OCI-LY7 (cell line): ENCODE measurements at regions not wholly inside any gene's neighbourhood (a gene's known extent, or its start where the extent isn't known, plus 50 kb on each side); places are given as distances from the start of the nearest gene placed in this dataset.

ENCODE experiments used
- BruUV-seq: library from RNA; stranded (reverse); fragments of 400-500 nt; replicated peaks from 2 replicates; lab custom pipeline; 2021; lab: Mats Ljungman, UMichigan
- CTCF ChIA-PET: fragments of 300-600 bp; sonication (Branson Sonifier 250); formaldehyde crosslinking; loops from one replicate; lab custom pipeline; 2022; ENCODE audit warnings: antibody characterized with exemption; ENCODE audit not compliant: unreplicated experiment; lab: Charles Lee
- POLR2A ChIA-PET: fragments of 300-600 bp; sonication (Branson Sonifier 250); formaldehyde crosslinking; loops from one replicate; lab custom pipeline; 2022; ENCODE audit warnings: antibody characterized with exemption; lab: Charles Lee
- DNase-seq: peaks from one replicate; pipeline ENCODE4 v3.0.0-alpha.2; 2015; ENCODE audit warnings: low spot score
- H2AFZ ChIP-seq: fragments of 200-600 bp; sonication (generic), shearing (Covaris generic); 2 replicates; pipeline ENCODE4 v1.6.1; 2014; ENCODE audit warnings: mild to moderate bottlenecking, antibody characterized with exemption, low read length, moderate library complexity
- H3K27ac ChIP-seq: fragments of 200-600 bp; sonication (generic); 2 replicates; pipeline ENCODE4 v1.5.1; 2014; ENCODE audit warnings: mixed run types, low read depth, mild to moderate bottlenecking, moderate library complexity, low read length, inconsistent platforms; ENCODE audit not compliant: poor library complexity, severe bottlenecking
- H3K36me3 ChIP-seq: fragments of 200-600 bp; sonication (generic); 2 replicates; pipeline ENCODE4 v1.6.1; 2014; ENCODE audit warnings: mild to moderate bottlenecking, antibody characterized with exemption, low read length, moderate library complexity, mixed read lengths; ENCODE audit not compliant: insufficient read depth
- H3K4me1 ChIP-seq: fragments of 200-600 bp; sonication (generic); 2 replicates; pipeline ENCODE4 v1.5.1; 2014; ENCODE audit warnings: mild to moderate bottlenecking, low read length; ENCODE audit not compliant: insufficient read depth, poor library complexity, severe bottlenecking
- H3K4me2 ChIP-seq: fragments of 200-600 bp; sonication (generic); 2 replicates; pipeline ENCODE4 v1.6.1; 2014; ENCODE audit warnings: mild to moderate bottlenecking, low read length
- H3K4me3 ChIP-seq: fragments of 200-600 bp; sonication (generic); 2 replicates; pipeline ENCODE4 v1.5.1; 2014; ENCODE audit warnings: mild to moderate bottlenecking, low read depth, low read length; ENCODE audit not compliant: poor library complexity, severe bottlenecking
- H3K79me2 ChIP-seq: fragments of 200-600 bp; sonication (generic); 2 replicates; pipeline ENCODE4 v1.6.1; 2016; ENCODE audit warnings: low read depth, mild to moderate bottlenecking, low read length, moderate library complexity, mixed read lengths; ENCODE audit not compliant: insufficient read depth
- H3K9me2 ChIP-seq: fragments of 200-600 bp; sonication (generic); 2 replicates; pipeline ENCODE4 v1.6.1; 2016; ENCODE audit warnings: mild to moderate bottlenecking, low read length, mixed read lengths; ENCODE audit not compliant: insufficient read depth
- H3K9me3 ChIP-seq: fragments of 200-600 bp; sonication (generic); 2 replicates; pipeline ENCODE4 v1.6.1; 2014; ENCODE audit warnings: mild to moderate bottlenecking, mixed run types, low read length, mixed read lengths
- H4K20me1 ChIP-seq: fragments of 200-600 bp; sonication (generic); 2 replicates; pipeline ENCODE4 v1.6.1; 2014; ENCODE audit warnings: mild to moderate bottlenecking, antibody characterized with exemption, low read length, moderate library complexity, mixed read lengths; ENCODE audit not compliant: insufficient read depth
- CTCF ChIP-seq: fragments of 200-600 bp; sonication (generic); conservative IDR thresholded peaks from 2 replicates; pipeline ENCODE4 v1.5.1; 2014; ENCODE audit warnings: mild to moderate bottlenecking, antibody characterized with exemption, low read length, moderate library complexity, mixed read lengths
- EZH2phosphoT487 ChIP-seq: fragments of 200-600 bp; sonication (generic); IDR thresholded peaks from 2 replicates; pipeline ENCODE4 v1.6.1; 2018; ENCODE audit warnings: low read depth, borderline replicate concordance, mild to moderate bottlenecking, mixed run types, antibody characterized with exemption, low read length, moderate library complexity, mixed read lengths
- intact Hi-C: fragments of 100-400 bp; cut with micrococcal nuclease; formaldehyde crosslinking; loops from one replicate; pipeline ENCODE4 v1.10.0; 2022; ENCODE audit not compliant: unreplicated experiment

- BruUV-seq = no TSS peak
- Histone ChIP-seq H3K4me3 (no peak overlapping the region), H3K4me2 (no peak overlapping the region), H4K20me1 (no peaks in the 10 kb centered on the region), H3K4me1 (no peaks in the 10 kb centered on the region), H2AFZ (no peak overlapping the region), H3K36me3 (no peaks in the 10 kb centered on the region), H3K9me2 (no peaks in the 10 kb centered on the region), H3K9me3 (no peaks in the 10 kb centered on the region), H3K27ac (no peak overlapping the region), H3K79me2 (no peaks in the 10 kb centered on the region)
- ChIA-PET POLR2A (no interaction called here), CTCF (no interaction called here)
- DNase-seq = peak; percentile 3
- peak; percentile 36; the same call in 1 of the 2 replicates for TF ChIP-seq CTCF
- TF ChIP-seq EZH2phosphoT487 = no peak
- intact Hi-C loops = no loop called here
Measured at GRCh38 chr11:115736146-115736545, 231.9 kb upstream of the CADM1 start.

- no peak for DNase-seq
- Histone ChIP-seq H4K20me1 (no peaks in the 10 kb centered on the region), H2AFZ (no peak overlapping the region), H3K9me3 (no peaks in the 10 kb centered on the region), H3K36me3 (no peaks in the 10 kb centered on the region), H3K79me2 (no peaks in the 10 kb centered on the region), H3K4me1 (no peaks in the 10 kb centered on the region), H3K9me2 (no peaks in the 10 kb centered on the region), H3K4me2 (no peak overlapping the region), H3K4me3 (no peak overlapping the region), H3K27ac (no peak overlapping the region)
- ChIA-PET CTCF (no interaction called here), POLR2A (no interaction called here)
- intact Hi-C loops = no loop called here
- TF ChIP-seq EZH2phosphoT487 (no peak), CTCF (no peak)
- BruUV-seq = no TSS peak
Measured at GRCh38 chr11:115724666-115725065, 220.5 kb upstream of the CADM1 start.

GRCh38 chr11:115722711-115723110 lies 218.5 kb upstream of the CADM1 start:
- no peak for TF ChIP-seq EZH2phosphoT487
- TF ChIP-seq CTCF = no peak
- BruUV-seq = no TSS peak
- no peaks in the 10 kb centered on the region for H3K36me3 ChIP-seq
- POLR2A ChIA-PET = no interaction called here
- H3K79me2 ChIP-seq = no peaks in the 10 kb centered on the region
- no peaks in the 10 kb centered on the region for H4K20me1 ChIP-seq
- H3K4me1 ChIP-seq = no peaks in the 10 kb centered on the region
- CTCF ChIA-PET = no interaction called here
- H3K4me2 ChIP-seq = no peak overlapping the region
- H3K9me3 ChIP-seq = no peaks in the 10 kb centered on the region
- no peak overlapping the region for H3K27ac ChIP-seq
- DNase-seq = no peak
- H3K4me3 ChIP-seq = no peak overlapping the region
- H3K9me2 ChIP-seq = no peaks in the 10 kb centered on the region
- intact Hi-C loops = no loop called here
- H2AFZ ChIP-seq = no peak overlapping the region
